ENCODE measurements at regions not wholly inside any gene's neighbourhood (a gene's known extent, or its start where the extent isn't known, plus 50 kb on each side); places are given as distances from the start of the nearest gene placed in this dataset.

DNA sequence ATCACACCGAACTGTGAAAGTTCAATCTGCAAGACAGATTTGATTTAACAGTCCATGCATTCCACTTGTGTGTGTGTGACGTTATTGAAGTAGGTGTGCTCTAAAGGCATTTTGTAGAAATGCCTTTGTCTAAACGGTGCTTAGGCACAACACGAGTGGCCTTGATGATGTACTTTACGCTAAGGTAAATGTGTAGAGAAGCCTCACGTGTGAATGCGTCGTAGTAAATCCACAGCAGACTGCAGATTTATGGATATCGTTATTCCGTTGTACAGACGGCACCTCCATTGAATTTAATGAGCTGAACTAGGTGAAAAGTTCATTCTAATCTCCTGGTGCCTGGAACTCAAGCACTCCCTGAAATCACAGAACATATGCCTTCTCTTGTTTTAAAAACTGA is 202.8 kb upstream of the STXBP6 start:
- TF ChIP-seq POLR2A (IDR thresholded peaks at IDR 0.05; ENCODE audit: low read depth, low read length) = no peak
- no peak for TF ChIP-seq POLR2AphosphoS5 (IDR thresholded peaks at IDR 0.05; ENCODE audit: insufficient read depth, low read depth, low read length)
